Neural progenitor cell (in vitro differentiated cells): ENCODE measurements at regions not wholly inside any gene's neighbourhood (a gene's known extent, or its start where the extent isn't known, plus 50 kb on each side); places are given as distances from the start of the nearest gene placed in this dataset.
"Not testable (repeated sequence)": the region's sequence is repeated elsewhere in the genome, so short reads cannot be mapped to it uniquely, and the experiment has no call there.

ENCODE experiments used
- DNase-seq: peaks from one replicate; pipeline ENCODE4 v3.0.0-alpha.2; 2016; ENCODE audit warnings: low spot score
- H2AFZ ChIP-seq: fragments of 200-600 bp; sonication (generic); replicated peaks from 2 replicates; pipeline ENCODE4 v1.6.1; 2016; ENCODE audit warnings: antibody characterized with exemption
- H3F3A ChIP-seq: fragments of 200-600 bp; sonication (generic); 2 replicates; pipeline ENCODE4 v1.6.1; 2016; ENCODE audit warnings: antibody characterized with exemption, low read depth
- H3K27ac ChIP-seq: fragments of 200-600 bp; sonication (generic); 2 replicates; pipeline ENCODE4 v1.5.1; 2016; ENCODE audit warnings: mild to moderate bottlenecking
- H3K27me3 ChIP-seq: fragments of 200-600 bp; sonication (generic); 2 replicates; pipeline ENCODE4 v1.6.1; 2016; ENCODE audit warnings: mild to moderate bottlenecking, moderate library complexity
- H3K36me3 ChIP-seq: fragments of 200-600 bp; sonication (generic); 2 replicates; pipeline ENCODE4 v1.5.1; 2016
- H3K4me1 ChIP-seq: fragments of 200-600 bp; sonication (generic); 2 replicates; pipeline ENCODE4 v1.6.1; 2016; ENCODE audit warnings: mixed run types
- H3K4me2 ChIP-seq: fragments of 200-600 bp; sonication (generic); 2 replicates; pipeline ENCODE4 v1.6.1; 2016
- H3K4me3 ChIP-seq: fragments of 200-600 bp; sonication (generic); 2 replicates; pipeline ENCODE4 v1.5.1; 2016
- H3K79me2 ChIP-seq: fragments of 200-600 bp; sonication (generic); 2 replicates; pipeline ENCODE4 v1.6.1; 2016; ENCODE audit warnings: low read depth
- H3K9ac ChIP-seq: fragments of 200-600 bp; sonication (generic); 2 replicates; pipeline ENCODE4 v1.6.1; 2016
- H3K9me3 ChIP-seq: fragments of 200-600 bp; sonication (generic); 2 replicates; pipeline ENCODE4 v1.5.1; 2016; ENCODE audit warnings: low read depth
- H4K20me1 ChIP-seq: fragments of 200-600 bp; sonication (generic); 2 replicates; pipeline ENCODE4 v1.6.1; 2016; ENCODE audit warnings: low read depth
- H3K27ac Mint-ChIP-seq: 3 replicates; pipeline ENCODE4 v1.8.0; 2021; ENCODE audit warnings: mixed read lengths
- H3K27me3 Mint-ChIP-seq: 2 replicates; pipeline ENCODE4 v1.8.0; 2022; ENCODE audit warnings: low read depth, mild to moderate bottlenecking, inconsistent platforms, moderate library complexity, mixed read lengths; ENCODE audit not compliant: insufficient read depth
- H3K36me3 Mint-ChIP-seq: 3 replicates; pipeline ENCODE4 v1.8.0; 2021; ENCODE audit warnings: mixed read lengths
- H3K4me1 Mint-ChIP-seq: 3 replicates; pipeline ENCODE4 v1.8.0; 2021; ENCODE audit warnings: mixed read lengths
- H3K4me3 Mint-ChIP-seq: 3 replicates; pipeline ENCODE4 v1.8.0; 2021; ENCODE audit warnings: mild to moderate bottlenecking, moderate library complexity, mixed read lengths
- H3K9me3 Mint-ChIP-seq: 3 replicates; pipeline ENCODE4 v1.8.0; 2020; ENCODE audit warnings: mixed read lengths
- CTCF ChIP-seq: fragments of 200-600 bp; sonication (generic); IDR thresholded peaks from 2 replicates; pipeline ENCODE4 v1.5.1; 2017; ENCODE audit warnings: antibody characterized with exemption, mild to moderate bottlenecking
- EZH2 ChIP-seq: fragments of 200-600 bp; sonication (generic); IDR thresholded peaks from 2 replicates; pipeline ENCODE4 v1.6.1; 2017; ENCODE audit warnings: antibody characterized with exemption, mild to moderate bottlenecking, moderate library complexity

- H4K20me1 ChIP-seq, H3K4me1 Mint-ChIP-seq, H3K4me3 ChIP-seq, H3K27me3 ChIP-seq, H3K4me1 ChIP-seq, H3K4me2 ChIP-seq, H3F3A ChIP-seq, H3K4me3 Mint-ChIP-seq, H3K9ac ChIP-seq, H3K27ac ChIP-seq, H2AFZ ChIP-seq, DNase-seq, H3K27ac Mint-ChIP-seq, H3K36me3 ChIP-seq, H3K27me3 Mint-ChIP-seq, H3K79me2 ChIP-seq, H3K36me3 Mint-ChIP-seq: not testable (repeated sequence)
- H3K9me3 Mint-ChIP-seq = peaks cover 35% of the 10 kb centered on the region
- peaks cover 33% of the 10 kb centered on the region for H3K9me3 ChIP-seq
Measured at GRCh38 chr14:106365371-106365770, 839.0 kb downstream of the TMEM121 start.

- not testable (repeated sequence) for H3K27ac Mint-ChIP-seq, H3K27me3 ChIP-seq, H3K4me3 Mint-ChIP-seq, H3K4me3 ChIP-seq, H3K9ac ChIP-seq, H3K36me3 Mint-ChIP-seq, H3K4me1 Mint-ChIP-seq, H3F3A ChIP-seq, H4K20me1 ChIP-seq, DNase-seq, H3K4me2 ChIP-seq, H3K27me3 Mint-ChIP-seq, H3K4me1 ChIP-seq, H2AFZ ChIP-seq, H3K27ac ChIP-seq, H3K79me2 ChIP-seq, H3K36me3 ChIP-seq
- H3K9me3 ChIP-seq = peaks cover 29% of the 10 kb centered on the region
- H3K9me3 Mint-ChIP-seq = peaks cover 35% of the 10 kb centered on the region
Measured at GRCh38 chr14:106365894-106366293, 839.5 kb downstream of the TMEM121 start.

DNA sequence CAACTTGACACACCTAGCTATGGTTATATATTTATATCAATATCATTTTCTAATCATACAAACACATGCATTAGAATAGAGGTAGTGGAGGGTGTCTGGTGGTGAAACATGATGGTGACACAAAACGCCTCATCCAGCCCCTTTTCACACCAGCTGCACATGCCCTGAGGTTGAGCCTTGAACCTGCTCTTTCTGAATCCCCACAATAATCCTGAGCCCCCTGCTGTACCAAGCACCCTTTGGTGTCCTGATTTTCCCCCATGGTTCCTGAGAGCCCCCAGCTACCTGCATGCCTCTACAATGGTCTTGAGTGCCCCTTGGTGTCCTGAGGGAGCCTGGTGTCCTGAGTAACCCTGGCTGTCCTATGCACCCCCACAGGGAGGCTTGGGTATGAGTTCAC lies 840.6 kb downstream of the TMEM121 start:
- not testable (repeated sequence) for H3K4me2 ChIP-seq, H2AFZ ChIP-seq, H3K27me3 ChIP-seq, H3K27ac Mint-ChIP-seq, H3K4me1 Mint-ChIP-seq, H3K4me1 ChIP-seq, H3K36me3 Mint-ChIP-seq, DNase-seq, H3F3A ChIP-seq, H3K36me3 ChIP-seq, H3K27ac ChIP-seq, H3K27me3 Mint-ChIP-seq, H3K9ac ChIP-seq, H3K4me3 Mint-ChIP-seq, H3K79me2 ChIP-seq, H4K20me1 ChIP-seq, H3K4me3 ChIP-seq
- H3K9me3 ChIP-seq = peaks cover 22% of the 10 kb centered on the region
- H3K9me3 Mint-ChIP-seq = peaks cover 39% of the 10 kb centered on the region

DNA sequence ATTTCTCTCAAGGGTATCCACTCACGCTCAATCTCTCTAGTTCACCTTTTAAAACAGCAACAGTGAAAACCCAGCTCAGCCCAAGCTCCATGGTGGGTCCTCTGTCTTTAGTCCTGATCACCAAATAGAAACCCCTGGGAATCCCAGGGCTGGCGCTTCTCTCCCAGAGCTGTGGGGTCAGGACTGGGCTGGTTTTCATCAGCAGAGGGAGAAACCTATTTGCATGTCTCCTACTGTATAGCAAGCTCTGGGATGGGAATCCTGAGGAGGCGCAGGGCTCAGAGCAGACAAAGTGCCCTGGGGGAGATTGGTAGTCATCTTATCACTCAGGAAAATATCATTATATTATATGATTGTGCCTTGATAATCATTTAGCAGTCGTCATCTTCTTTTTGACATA lies 843.1 kb downstream of the TMEM121 start:
- H3K4me1 Mint-ChIP-seq = not testable (repeated sequence)
- peaks cover 50% of the 10 kb centered on the region for H3K9me3 Mint-ChIP-seq

DNA sequence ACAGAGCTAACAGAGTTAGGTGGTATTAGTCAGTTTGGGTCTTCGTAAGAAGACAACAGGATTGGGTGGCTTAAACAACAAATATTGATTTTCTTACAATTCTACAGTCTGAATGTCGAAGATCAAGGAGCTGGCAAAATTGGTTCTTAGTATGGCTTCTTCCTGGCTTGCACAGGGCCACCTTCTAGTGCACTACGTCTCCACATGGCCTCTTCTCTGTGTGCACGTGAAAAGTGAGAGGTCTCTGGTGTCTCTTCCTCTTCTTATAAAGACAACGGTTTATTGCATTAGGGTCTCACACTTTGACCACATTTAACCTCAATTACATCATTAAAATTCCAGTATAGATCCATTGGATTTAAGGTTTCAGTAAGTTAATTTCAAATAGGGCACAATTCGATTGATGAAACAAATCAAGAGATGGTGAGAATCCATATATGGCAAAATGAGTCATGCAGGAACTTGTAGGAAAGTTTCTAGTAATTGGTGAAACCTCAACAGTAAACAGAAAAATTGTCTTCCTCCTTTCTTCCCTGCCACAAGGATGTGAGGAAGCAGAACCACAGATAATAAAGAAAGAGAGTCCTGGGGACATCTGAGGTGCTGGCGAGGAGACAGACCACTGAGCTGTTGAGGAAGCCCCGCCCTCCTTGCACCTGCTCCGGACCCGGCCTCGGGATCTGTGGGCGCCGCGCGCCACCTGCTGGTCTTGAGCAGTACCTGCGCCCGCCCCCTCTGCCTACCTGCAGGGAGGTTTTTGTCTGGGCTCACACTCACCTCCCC lies 846.7 kb downstream of the TMEM121 start:
- H3K36me3 Mint-ChIP-seq = no peaks in the 10 kb centered on the region

More for the DNA sequence above, 843.1 kb downstream of the TMEM121 start:
- not testable (repeated sequence) for H3K79me2 ChIP-seq, H3K4me3 Mint-ChIP-seq, H3K4me2 ChIP-seq, H2AFZ ChIP-seq, H3K27me3 Mint-ChIP-seq, H3K4me3 ChIP-seq, H3K9ac ChIP-seq, H4K20me1 ChIP-seq, H3K36me3 ChIP-seq, H3K36me3 Mint-ChIP-seq, DNase-seq, H3K4me1 ChIP-seq, H3K27me3 ChIP-seq, H3K27ac Mint-ChIP-seq, H3K27ac ChIP-seq, H3F3A ChIP-seq
- H3K9me3 ChIP-seq = peaks cover 13% of the 10 kb centered on the region

DNA sequence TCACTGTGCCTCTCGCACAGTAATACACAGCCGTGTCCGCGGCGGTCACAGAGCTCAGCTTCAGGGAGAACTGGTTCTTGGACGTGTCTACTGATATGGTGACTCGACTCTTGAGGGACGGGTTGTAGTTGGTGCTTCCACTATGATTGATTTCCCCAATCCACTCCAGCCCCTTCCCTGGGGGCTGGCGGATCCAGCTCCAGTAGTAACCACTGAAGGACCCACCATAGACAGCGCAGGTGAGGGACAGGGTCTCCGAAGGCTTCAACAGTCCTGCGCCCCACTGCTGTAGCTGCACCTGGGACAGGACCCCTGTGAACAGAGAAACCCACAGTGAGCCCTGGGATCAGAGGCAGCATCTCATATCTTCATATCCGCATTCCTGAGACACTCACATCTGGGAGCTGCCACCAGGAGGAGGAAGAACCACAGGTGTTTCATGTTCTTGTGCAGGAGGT lies 847.3 kb downstream of the TMEM121 start:
- not testable (repeated sequence) for H3K9ac ChIP-seq, H3K27me3 ChIP-seq, H3K4me2 ChIP-seq, H3K27ac ChIP-seq, H3K79me2 ChIP-seq, H2AFZ ChIP-seq, H3K36me3 ChIP-seq, H3F3A ChIP-seq, H3K27ac Mint-ChIP-seq, H3K4me3 ChIP-seq, H3K4me1 Mint-ChIP-seq, H3K36me3 Mint-ChIP-seq, DNase-seq, H3K4me3 Mint-ChIP-seq, H4K20me1 ChIP-seq, H3K4me1 ChIP-seq, H3K27me3 Mint-ChIP-seq
- H3K9me3 ChIP-seq = peaks cover 12% of the 10 kb centered on the region
- H3K9me3 Mint-ChIP-seq = peaks cover 53% of the 10 kb centered on the region

More for the DNA sequence above, 846.7 kb downstream of the TMEM121 start:
- Histone ChIP-seq H3K27ac (no peak overlapping the region), H3K4me1 (no peaks in the 10 kb centered on the region), H2AFZ (no peak overlapping the region), H3K9me3 (peaks cover 12% of the 10 kb centered on the region), H3K4me3 (no peak overlapping the region), H3K9ac (no peak overlapping the region), H3F3A (no peaks in the 10 kb centered on the region), H3K27me3 (no peaks in the 10 kb centered on the region), H4K20me1 (no peaks in the 10 kb centered on the region), H3K79me2 (no peaks in the 10 kb centered on the region), H3K4me2 (no peak overlapping the region), H3K36me3 (no peaks in the 10 kb centered on the region)
- H3K4me1 Mint-ChIP-seq = no peaks in the 10 kb centered on the region
- no peak overlapping the region for H3K4me3 Mint-ChIP-seq
- DNase-seq = no peak
- H3K9me3 Mint-ChIP-seq = peaks cover 56% of the 10 kb centered on the region
- TF ChIP-seq CTCF (peak; percentile 24), EZH2 (no peak)
- peaks cover 2% of the 10 kb centered on the region for H3K27me3 Mint-ChIP-seq
- H3K27ac Mint-ChIP-seq = no peak overlapping the region
